GM18511 (cell line): ENCODE measurements at regions not wholly inside any gene's neighbourhood (a gene's known extent, or its start where the extent isn't known, plus 50 kb on each side); places are given as distances from the start of the nearest gene placed in this dataset.
"Not testable (repeated sequence)": the region's sequence is repeated elsewhere in the genome, so short reads cannot be mapped to it uniquely, and the experiment has no call there.

ENCODE experiments used
- ATAC-seq: cut with Tn5 transposase; IDR thresholded peaks from one replicate; pipeline ENCODE4 v1.9.1; 2021; ENCODE audit warnings: mild to moderate bottlenecking, moderate library complexity; ENCODE audit not compliant: unreplicated experiment

GRCh38 chr7:68125168-68125567 is 1128.5 kb downstream of the TYW1 start:
- ATAC-seq = no peak

- ATAC-seq = no peak
These were observed 1136.4 kb downstream of the TYW1 start for GRCh38 chr7:68133045-68133444.

- ATAC-seq = no peak
These were observed 1146.7 kb downstream of the TYW1 start for GRCh38 chr7:68143345-68143744.

- ATAC-seq = no peak
These were observed 1150.3 kb downstream of the TYW1 start for GRCh38 chr7:68146983-68147382.

- ATAC-seq = no peak
These were observed 1151.1 kb downstream of the TYW1 start for GRCh38 chr7:68147614-68148238.

- ATAC-seq = no peak
These were observed 1151.8 kb downstream of the TYW1 start for GRCh38 chr7:68148440-68148839.

- no peak for ATAC-seq
These were observed 1155.6 kb downstream of the TYW1 start for GRCh38 chr7:68152205-68152604.

- ATAC-seq = no peak
These were observed 1159.0 kb downstream of the TYW1 start for GRCh38 chr7:68155676-68156075.

GRCh38 chr7:68158686-68159295 is 1162.2 kb downstream of the TYW1 start:
- ATAC-seq = no peak

- ATAC-seq = no peak
These were observed 1166.1 kb downstream of the TYW1 start for GRCh38 chr7:68162712-68163111.

- no peak for ATAC-seq
These were observed 1169.9 kb downstream of the TYW1 start for GRCh38 chr7:68166525-68166924.

GRCh38 chr7:68173513-68173912 is 1176.9 kb downstream of the TYW1 start:
- no peak for ATAC-seq

- no peak for ATAC-seq
These were observed 1180.3 kb downstream of the TYW1 start for GRCh38 chr7:68176974-68177373.

GRCh38 chr7:68180761-68181160 is 1184.1 kb downstream of the TYW1 start:
- no peak for ATAC-seq

- ATAC-seq = no peak
These were observed 1186.5 kb downstream of the TYW1 start for GRCh38 chr7:68183176-68183575.

GRCh38 chr7:68185631-68186456 is 1189.2 kb downstream of the TYW1 start:
- no peak for ATAC-seq

GRCh38 chr7:68187532-68187931 is 1190.9 kb downstream of the TYW1 start:
- no peak for ATAC-seq

GRCh38 chr7:68192941-68193340 is 1196.3 kb downstream of the TYW1 start:
- no peak for ATAC-seq

GRCh38 chr7:68195642-68196041 is 1199.0 kb downstream of the TYW1 start:
- not testable (repeated sequence) for ATAC-seq

GRCh38 chr7:68200051-68200670 is 1203.5 kb downstream of the TYW1 start:
- ATAC-seq = no peak

GRCh38 chr7:68203251-68203650 is 1206.6 kb downstream of the TYW1 start:
- ATAC-seq = no peak

- no peak for ATAC-seq
These were observed 1209.2 kb downstream of the TYW1 start for GRCh38 chr7:68205826-68206225.
